Epithelial cell of proximal tubule (primary cell): ENCODE measurements at regions not wholly inside any gene's neighbourhood (a gene's known extent, or its start where the extent isn't known, plus 50 kb on each side); places are given as distances from the start of the nearest gene placed in this dataset.

ENCODE experiments used
- DNase-seq: peaks from one replicate; pipeline ENCODE4 v3.0.0-alpha.2; 2011; ENCODE audit warnings: low read depth
- H3K4me3 ChIP-seq: 2 replicates; pipeline ENCODE4 v1.5.1; 2011; ENCODE audit warnings: low read depth, mild to moderate bottlenecking, low read length
- TF ChIP-seq, protein P1 (sequence below): conservative IDR thresholded peaks from 2 replicates; pipeline ENCODE4 v1.5.1; 2012; ENCODE audit warnings: low read depth, mild to moderate bottlenecking, low read length

DNA sequence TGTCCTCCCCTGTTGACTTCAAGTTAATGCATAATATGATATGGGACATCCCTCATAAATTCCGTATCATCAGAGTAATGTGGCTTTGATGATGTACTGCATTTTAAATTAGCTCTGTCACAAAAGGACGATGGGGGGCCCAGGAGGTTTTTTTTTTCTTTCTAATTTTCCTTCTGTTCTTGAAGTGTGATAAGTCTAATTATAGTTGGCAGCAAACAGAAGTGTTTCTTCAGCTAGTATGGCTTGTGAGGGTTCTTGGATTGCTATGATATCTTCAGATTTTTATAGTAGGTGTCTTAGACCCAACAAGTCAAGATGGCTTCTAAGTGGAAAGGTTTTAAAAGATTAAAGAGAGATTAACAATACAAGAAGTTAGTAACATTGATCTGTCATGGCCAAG, 796.2 kb upstream of the RBFOX1 start:
- no peak for DNase-seq
- no peak overlapping the region for H3K4me3 ChIP-seq
- TF ChIP-seq, protein P1, sequence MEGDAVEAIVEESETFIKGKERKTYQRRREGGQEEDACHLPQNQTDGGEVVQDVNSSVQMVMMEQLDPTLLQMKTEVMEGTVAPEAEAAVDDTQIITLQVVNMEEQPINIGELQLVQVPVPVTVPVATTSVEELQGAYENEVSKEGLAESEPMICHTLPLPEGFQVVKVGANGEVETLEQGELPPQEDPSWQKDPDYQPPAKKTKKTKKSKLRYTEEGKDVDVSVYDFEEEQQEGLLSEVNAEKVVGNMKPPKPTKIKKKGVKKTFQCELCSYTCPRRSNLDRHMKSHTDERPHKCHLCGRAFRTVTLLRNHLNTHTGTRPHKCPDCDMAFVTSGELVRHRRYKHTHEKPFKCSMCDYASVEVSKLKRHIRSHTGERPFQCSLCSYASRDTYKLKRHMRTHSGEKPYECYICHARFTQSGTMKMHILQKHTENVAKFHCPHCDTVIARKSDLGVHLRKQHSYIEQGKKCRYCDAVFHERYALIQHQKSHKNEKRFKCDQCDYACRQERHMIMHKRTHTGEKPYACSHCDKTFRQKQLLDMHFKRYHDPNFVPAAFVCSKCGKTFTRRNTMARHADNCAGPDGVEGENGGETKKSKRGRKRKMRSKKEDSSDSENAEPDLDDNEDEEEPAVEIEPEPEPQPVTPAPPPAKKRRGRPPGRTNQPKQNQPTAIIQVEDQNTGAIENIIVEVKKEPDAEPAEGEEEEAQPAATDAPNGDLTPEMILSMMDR, result no peak

DNA sequence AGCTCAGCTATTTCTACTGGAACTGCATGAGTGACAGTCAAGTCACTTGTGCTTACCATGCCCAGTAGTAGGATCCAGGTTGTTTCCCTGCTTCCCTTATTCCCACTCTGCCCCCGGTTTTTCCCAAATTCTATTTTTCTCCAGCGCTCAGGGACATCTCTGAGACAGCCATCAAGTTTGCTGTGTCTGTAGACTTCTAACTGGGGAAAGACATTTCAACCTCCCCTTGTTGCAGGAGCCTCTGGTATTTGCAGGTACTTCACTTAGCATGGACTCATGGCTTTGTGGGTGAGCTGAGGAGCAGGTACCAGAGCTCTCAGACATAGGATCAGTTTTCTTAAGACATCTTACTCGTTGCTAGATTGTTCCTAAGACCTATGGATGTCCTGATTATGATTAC, 801.6 kb upstream of the RBFOX1 start:
- TF ChIP-seq, protein P1, result no peak
- no peak overlapping the region for H3K4me3 ChIP-seq
- DNase-seq, result no peak

DNA sequence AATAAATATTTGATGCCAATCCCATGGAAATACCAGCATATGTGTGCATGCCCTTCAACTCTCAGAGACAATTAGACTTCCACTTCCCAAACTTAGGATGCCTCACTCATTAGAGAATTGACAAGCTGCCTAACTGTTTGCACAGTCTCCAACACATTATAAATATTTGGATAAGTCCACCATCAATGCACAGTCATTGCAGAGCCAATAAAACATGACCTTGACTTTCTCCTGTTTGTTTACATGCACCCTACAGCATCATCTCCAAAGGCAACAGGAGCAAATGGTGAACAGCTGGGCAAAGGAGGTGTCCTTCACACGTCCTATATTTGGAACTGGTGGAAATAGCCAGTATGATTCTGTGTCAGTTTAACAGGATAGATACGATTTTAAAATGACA, 804.4 kb upstream of the RBFOX1 start:
- TF ChIP-seq, protein P1, result no peak
- no peak for DNase-seq
- no peak overlapping the region for H3K4me3 ChIP-seq

DNA sequence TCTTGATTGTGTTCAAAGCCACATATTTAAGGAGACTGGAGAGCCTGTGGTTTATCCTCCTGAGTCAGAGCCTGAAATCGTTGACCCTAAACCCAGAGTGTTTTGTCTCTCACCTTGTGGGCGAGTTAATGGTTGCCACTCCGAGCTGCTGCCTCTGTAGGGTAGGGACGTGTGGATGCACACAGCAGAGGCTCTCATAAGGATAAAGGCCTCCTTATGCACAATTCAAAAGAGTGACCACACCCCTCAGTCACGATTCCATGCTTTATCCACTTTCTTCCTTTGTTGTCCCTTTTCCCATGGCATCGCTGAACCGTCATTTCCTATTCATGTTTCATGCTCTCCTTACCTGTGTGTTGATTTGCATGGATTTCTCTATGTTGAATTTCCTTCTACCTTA, 805.0 kb upstream of the RBFOX1 start:
- TF ChIP-seq, protein P1, result no peak
- no peak overlapping the region for H3K4me3 ChIP-seq
- DNase-seq, result no peak

DNA sequence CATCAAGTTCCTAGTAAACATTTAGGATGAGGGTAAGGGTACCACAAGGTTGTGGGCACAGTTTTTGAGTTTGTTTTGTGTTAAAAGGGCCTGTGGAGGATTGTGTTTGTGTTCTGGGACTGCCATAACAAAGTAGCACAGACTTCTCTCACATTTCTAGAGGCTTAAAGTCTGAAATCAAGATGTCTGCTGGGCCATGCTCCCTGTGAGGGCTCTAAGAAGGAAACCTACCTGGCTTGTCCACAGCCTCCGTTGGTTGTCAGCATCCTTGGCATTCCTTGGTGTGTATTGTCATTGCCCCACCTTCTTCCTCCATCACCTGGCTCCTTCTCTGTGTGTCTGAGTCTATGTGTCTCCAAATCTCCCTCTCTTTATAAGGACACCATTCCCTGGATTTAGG, 808.1 kb upstream of the RBFOX1 start:
- H3K4me3 ChIP-seq, result no peak overlapping the region
- TF ChIP-seq, protein P1, result no peak
- no peak for DNase-seq

DNA sequence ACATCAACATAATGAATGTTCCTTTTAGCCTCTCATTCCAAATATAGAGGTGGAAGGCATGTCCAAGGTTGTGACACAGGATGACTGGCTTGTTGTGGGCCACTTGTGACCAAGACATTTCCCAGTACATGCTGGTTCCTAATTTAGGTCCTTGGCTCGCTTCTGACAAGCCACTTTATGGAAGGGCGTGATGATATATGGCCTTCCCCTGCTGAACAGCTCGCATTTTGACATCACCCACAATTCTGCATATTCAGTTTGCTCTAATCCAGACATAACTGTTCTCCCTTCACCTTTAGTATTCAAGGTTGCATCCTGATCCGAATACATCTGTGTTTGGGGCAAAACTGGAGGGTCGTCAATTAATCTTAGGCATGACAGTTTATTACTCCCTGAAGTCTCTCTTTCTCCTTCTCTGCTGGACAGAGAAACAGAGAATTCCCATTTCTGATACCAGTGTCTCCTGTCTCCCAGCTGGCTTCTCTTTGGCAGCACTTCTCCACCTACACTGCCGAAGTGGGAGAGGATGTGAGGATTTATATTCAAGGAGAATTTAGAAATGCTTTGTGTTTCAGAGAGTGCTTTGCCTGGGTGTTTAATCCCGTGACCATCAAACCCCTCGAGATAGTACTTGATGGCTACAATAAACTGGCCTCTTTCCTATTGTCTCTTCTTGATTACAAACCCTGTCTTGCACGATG, 815.5 kb upstream of the RBFOX1 start:
- DNase-seq, result no peak
- TF ChIP-seq, protein P1, result no peak

DNA sequence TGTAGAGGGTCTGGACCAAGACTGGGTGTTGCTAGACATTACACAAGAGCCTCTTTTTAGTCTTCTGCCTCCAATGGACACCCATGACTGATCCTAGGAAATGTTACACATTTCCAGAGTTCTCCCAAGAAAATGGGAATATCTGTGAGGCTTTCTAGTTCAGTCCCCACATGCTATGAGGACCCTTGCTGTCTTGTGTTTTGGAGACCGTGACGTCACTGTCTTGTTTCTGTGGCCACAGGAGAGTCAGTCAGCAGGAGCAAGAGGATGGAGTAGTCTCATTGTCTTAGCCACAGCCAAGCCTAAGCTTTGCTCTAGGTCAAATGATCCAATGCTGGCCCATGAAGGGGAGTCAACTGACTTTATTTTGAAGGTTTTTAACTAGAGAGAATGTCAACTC, 820.1 kb upstream of the RBFOX1 start:
- TF ChIP-seq, protein P1, result no peak
- no peak for DNase-seq
- no peak overlapping the region for H3K4me3 ChIP-seq

More for the DNA sequence above, 815.5 kb upstream of the RBFOX1 start:
- no peak overlapping the region for H3K4me3 ChIP-seq
